ENCODE measurements at regions not wholly inside any gene's neighbourhood (a gene's known extent, or its start where the extent isn't known, plus 50 kb on each side); places are given as distances from the start of the nearest gene placed in this dataset.
A peak's percentile ranks its signal among the peaks of the same experiment; 100 is the strongest.

GRCh38 chr13:85509512-85509911, 289.7 kb downstream of the SLITRK6 start:
- H3K4me3 ChIP-seq, result no peak overlapping the region
- TF ChIP-seq CTCF (IDR thresholded peaks at IDR 0.05) (no peak), POLR2A (IDR thresholded peaks at IDR 0.05) (no peak)
- no peaks in the 10 kb centered on the region for H3K4me1 ChIP-seq (replicated peaks in 1 of 2)
- no peak for DNase-seq
- H3K27me3 ChIP-seq, result no peaks in the 10 kb centered on the region
- 42 to 64% (median 56%) methylated on average over 4 of the region's 4 CpGs for WGBS, 4 donors
- no peaks in the 10 kb centered on the region for H3K36me3 ChIP-seq (replicated peaks in 1 of 2)
- no peaks in the 10 kb centered on the region for H3K9me3 ChIP-seq (replicated peaks in 1 of 3)
- intact Hi-C loops (cut with DNase I), result no loop called here
- H3K27ac ChIP-seq, result no peak overlapping the region

DNA sequence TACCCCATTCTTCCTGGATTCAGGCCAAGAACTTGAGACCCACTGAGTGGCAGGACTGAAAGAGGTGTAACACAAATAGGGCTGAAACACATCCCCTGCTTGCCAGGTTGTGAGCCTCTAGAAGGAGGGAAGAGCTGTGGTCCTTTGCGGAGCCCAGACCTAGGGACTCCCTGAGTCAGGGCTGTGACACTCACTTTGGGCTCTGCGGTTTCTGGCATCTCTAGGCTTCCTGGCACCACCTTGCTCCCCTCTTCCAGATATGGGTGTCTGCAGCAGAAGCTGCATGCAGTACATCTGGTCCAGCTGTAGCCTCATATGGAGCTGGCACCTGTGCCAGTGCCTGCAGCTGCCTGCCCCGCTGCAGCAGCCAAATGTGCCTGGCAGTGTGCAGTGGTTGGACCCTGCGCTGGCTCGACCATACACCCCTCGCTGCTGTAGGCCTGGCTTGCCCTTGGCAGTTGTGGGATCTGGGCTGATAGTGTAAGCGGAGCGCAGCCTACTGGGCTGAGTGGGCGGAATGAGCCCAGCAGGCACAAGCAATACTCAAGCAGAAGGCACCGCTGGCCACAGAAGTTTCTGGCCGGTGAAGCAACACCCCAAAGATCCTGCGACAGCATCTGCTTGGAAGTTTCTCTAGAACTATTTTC, 290.4 kb downstream of the SLITRK6 start:
- Histone ChIP-seq H3K4me3 (no peak overlapping the region), H3K27me3 (no peaks in the 10 kb centered on the region), H3K36me3 (replicated peaks in 1 of 2) (no peaks in the 10 kb centered on the region), H3K4me1 (replicated peaks in 1 of 2) (no peaks in the 10 kb centered on the region), H3K27ac (no peak overlapping the region), H3K9me3 (replicated peaks in 1 of 3) (no peaks in the 10 kb centered on the region)
- TF ChIP-seq POLR2A (IDR thresholded peaks at IDR 0.05), result no peak
- TF ChIP-seq CTCF (IDR thresholded peaks at IDR 0.05), result no peak
- intact Hi-C loops (cut with DNase I), result no loop called here
- 79 to 88% (median 81%) methylated on average over 12 of the region's 12 CpGs for WGBS, 4 donors
- peak in 2 of 7 donors; percentile 1 to 19 for DNase-seq

- WGBS, 4 donors, result 64 to 71% (median 67%) methylated on average over 2 of the region's 2 CpGs
- intact Hi-C loops (cut with DNase I), result no loop called here
Observed at GRCh38 chr13:85503797-85504196, 295.4 kb downstream of the SLITRK6 start.

GRCh38 chr13:85501616-85502015, 297.6 kb downstream of the SLITRK6 start:
- intact Hi-C loops (cut with DNase I), result no loop called here
- TF ChIP-seq POLR2A (IDR thresholded peaks at IDR 0.05) (no peak), CTCF (IDR thresholded peaks at IDR 0.05) (no peak)
- Histone ChIP-seq H3K36me3 (replicated peaks in 1 of 2) (no peaks in the 10 kb centered on the region), H3K9me3 (replicated peaks in 1 of 3) (no peaks in the 10 kb centered on the region), H3K4me3 (no peak overlapping the region), H3K27ac (no peak overlapping the region), H3K4me1 (replicated peaks in 1 of 2) (no peaks in the 10 kb centered on the region), H3K27me3 (no peaks in the 10 kb centered on the region)
- no peak for DNase-seq

More at GRCh38 chr13:85503797-85504196, 295.4 kb downstream of the SLITRK6 start:
- Histone ChIP-seq H3K4me1 (replicated peaks in 1 of 2) (no peaks in the 10 kb centered on the region), H3K4me3 (no peak overlapping the region), H3K9me3 (replicated peaks in 1 of 3) (no peaks in the 10 kb centered on the region), H3K27me3 (no peaks in the 10 kb centered on the region), H3K36me3 (replicated peaks in 1 of 2) (no peaks in the 10 kb centered on the region), H3K27ac (no peak overlapping the region)
- DNase-seq, result no peak
- TF ChIP-seq CTCF (IDR thresholded peaks at IDR 0.05), result no peak

Data from adrenal gland (tissue), 9 donors.